Spleen (tissue), 7 donors: ENCODE measurements at regions not wholly inside any gene's neighbourhood (a gene's known extent, or its start where the extent isn't known, plus 50 kb on each side); places are given as distances from the start of the nearest gene placed in this dataset.

ENCODE experiments used
- CTCF ChIP-seq, 11 experiments: fragments of 200-600 bp in 7 of 11; fragments of 450-650 bp in 4 of 11; sonication (generic) in 4 of 11; IDR thresholded peaks in 8 of 11; conservative IDR thresholded peaks in 3 of 11; 1 replicate in 7 of 11; 2 replicates in 4 of 11; pipeline versions ENCODE4 v1.4.0 to v1.8.0; 2016 to 2021; ENCODE audit warnings: antibody characterized with exemption in 11 of 11, inconsistent platforms in 4 of 11, mild to moderate bottlenecking in 1 of 11
- POLR2A ChIP-seq, 3 donors: fragments of 450-650 bp; IDR thresholded peaks; one replicate each; pipeline ENCODE4 v1.5.1; 2017; ENCODE audit warnings: antibody characterized with exemption in 3 of 3, mild to moderate bottlenecking in 1 of 3
- POLR2AphosphoS5 ChIP-seq, 3 donors: sonication (generic); formaldehyde crosslinking; IDR thresholded peaks; one replicate each; pipeline ENCODE4 v1.5.1; 2017; ENCODE audit warnings: antibody characterized with exemption in 3 of 3
- donor health status: DM: no; HTN: no; CAD: no; lungs with moderate emphysema.
- donor health status: DM: no; HTN: no; CAD: no.
- donor health status: DM: no; HTN: no; CAD: no.

GRCh38 chr1:195241066-195241465, 1367.2 kb downstream of the KCNT2 start:
- TF ChIP-seq POLR2A (IDR thresholded peaks at IDR 0.05) (no peak), CTCF (IDR thresholded peaks at IDR 0.05 in 8 of 11, conservative IDR thresholded peaks at IDR 0.05 in 3 of 11) (no peak), POLR2AphosphoS5 (IDR thresholded peaks at IDR 0.05) (no peak)
